ENCODE measurements at regions not wholly inside any gene's neighbourhood (a gene's known extent, or its start where the extent isn't known, plus 50 kb on each side); places are given as distances from the start of the nearest gene placed in this dataset.

- no peak for DNase-seq (ENCODE audit: low read depth in 4 of 4, low spot score in 1 of 4)
Observed at GRCh38 chrX:9147726-9148125, 113.8 kb upstream of the FAM9B start.

- no peak for DNase-seq (ENCODE audit: low read depth in 4 of 4, low spot score in 1 of 4)
Observed at GRCh38 chrX:9148615-9149399, 114.9 kb upstream of the FAM9B start.

GRCh38 chrX:9149501-9150245 lies 115.7 kb upstream of the FAM9B start:
- no peak for DNase-seq (ENCODE audit: low read depth in 4 of 4, low spot score in 1 of 4)

GRCh38 chrX:9151772-9152307 lies 117.9 kb upstream of the FAM9B start:
- DNase-seq (ENCODE audit: low read depth in 4 of 4, low spot score in 1 of 4) = no peak

- no peak for DNase-seq (ENCODE audit: low read depth in 4 of 4, low spot score in 1 of 4)
Observed at GRCh38 chrX:9153300-9153699, 119.4 kb upstream of the FAM9B start.

DNA sequence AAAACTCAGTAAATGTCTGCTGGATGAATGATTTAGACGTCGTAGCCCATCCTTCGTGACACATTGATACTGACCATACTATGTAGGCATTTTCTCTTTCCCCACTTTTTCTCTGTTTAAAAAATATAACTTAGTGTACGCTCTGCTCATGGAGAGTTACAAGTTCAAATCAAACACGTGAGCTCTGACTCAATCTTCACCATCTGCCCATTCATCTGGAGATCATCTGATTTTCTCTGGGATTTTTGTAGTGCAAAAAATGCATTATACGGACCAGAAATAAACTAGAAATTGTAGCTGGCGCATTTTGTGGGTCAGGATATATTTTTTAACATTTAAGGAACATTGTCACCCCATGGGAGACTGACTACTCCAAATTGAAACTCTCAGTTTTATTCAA lies 124.7 kb upstream of the FAM9B start:
- DNase-seq (ENCODE audit: low read depth in 4 of 4, low spot score in 1 of 4) = no peak

DNA sequence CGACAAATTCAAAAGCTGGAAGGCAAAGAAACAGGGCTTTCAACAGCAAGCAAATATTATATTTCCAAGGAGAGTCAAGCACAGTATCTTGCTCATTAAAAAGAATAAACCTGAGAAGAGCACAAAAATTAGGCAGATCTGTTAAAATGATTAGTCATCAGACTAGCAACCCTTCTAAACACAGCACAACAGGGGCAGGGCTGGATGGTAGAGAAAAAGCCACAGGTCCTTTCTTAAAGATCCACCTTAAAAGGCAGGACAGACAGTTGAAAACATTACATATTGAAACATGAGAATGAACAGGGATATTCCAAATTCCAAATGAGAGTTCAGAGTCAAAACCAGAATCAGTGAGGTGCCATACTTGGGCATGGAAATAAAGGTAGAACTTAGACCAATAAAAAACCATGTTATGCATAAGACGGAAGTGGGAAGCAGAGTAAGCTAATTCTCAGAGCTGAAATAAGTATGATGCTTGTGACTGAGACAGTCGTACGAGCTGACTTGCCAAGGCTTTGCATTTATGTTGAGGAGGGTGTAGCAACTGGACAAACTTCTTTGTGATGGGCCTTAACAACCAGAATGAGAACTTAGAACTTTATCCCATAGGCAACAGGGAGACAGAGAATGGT lies 126.9 kb upstream of the FAM9B start:
- no peak for DNase-seq (ENCODE audit: low read depth in 4 of 4, low spot score in 1 of 4)

DNA sequence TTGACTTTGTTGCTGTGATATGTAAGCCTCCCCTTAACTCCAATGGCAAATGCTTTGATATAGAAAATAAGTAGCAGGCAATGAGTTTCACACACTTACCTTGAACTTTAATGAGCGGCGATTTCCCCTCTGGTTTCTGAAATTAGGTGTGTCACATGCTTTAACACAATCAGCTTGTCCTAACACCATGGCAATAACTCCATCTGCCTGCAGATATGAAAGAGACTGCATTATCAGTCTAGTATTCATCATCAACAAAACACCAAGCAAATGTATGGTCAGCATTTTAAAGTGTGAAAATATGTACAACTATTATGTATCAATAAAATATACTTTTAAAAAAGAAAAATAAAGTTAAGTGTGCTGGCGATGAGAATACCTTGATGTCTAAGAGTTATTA lies 128.8 kb upstream of the FAM9B start:
- no peak for DNase-seq (ENCODE audit: low read depth in 4 of 4, low spot score in 1 of 4)

DNA sequence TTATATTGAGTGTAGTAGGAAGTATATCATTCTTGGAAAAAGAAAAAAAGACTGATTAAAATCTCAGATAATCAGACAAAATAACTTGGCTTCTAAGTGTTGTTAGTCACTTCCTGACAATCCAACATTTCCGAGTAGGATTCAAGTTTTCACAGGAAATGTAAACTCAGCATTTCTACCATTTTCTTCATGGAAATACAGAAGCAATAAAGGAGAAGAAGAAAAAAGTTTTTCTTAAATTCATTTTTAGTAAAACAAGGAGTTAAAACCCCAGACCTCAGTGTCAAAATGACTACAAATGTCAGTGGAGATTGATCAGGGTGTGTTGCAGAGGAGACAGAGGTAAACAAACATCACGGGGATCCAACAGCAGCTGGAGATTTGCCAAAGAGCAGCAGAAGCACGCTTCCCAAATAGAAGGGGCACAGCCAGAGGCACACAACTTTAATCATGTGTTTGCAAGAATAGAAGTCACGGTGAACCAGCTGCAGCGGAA lies 129.3 kb upstream of the FAM9B start:
- no peak for DNase-seq (ENCODE audit: low read depth in 4 of 4, low spot score in 1 of 4)

DNA sequence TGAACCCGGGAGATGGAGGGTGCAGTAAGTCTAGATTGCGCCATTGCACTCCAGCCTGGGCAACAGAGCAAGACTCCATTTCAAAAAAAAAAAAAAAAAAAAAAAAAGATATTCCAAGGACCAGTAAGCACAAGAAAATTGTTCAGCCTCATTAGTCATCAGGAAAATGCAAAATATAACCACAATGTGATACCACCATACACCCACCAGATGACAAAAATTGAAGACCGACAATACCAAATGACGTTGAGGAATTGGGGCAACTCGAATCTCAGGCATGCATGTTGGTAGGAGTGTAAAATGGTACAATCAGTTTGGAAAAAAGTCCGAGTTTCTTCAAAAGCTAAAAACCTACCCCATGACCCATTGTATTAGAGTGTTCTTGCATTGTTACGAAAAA lies 130.2 kb upstream of the FAM9B start:
- DNase-seq (ENCODE audit: low read depth in 4 of 4, low spot score in 1 of 4) = no peak

GRCh38 chrX:9164533-9165426 lies 130.9 kb upstream of the FAM9B start:
- no peak for DNase-seq (ENCODE audit: low read depth in 4 of 4, low spot score in 1 of 4)

DNA sequence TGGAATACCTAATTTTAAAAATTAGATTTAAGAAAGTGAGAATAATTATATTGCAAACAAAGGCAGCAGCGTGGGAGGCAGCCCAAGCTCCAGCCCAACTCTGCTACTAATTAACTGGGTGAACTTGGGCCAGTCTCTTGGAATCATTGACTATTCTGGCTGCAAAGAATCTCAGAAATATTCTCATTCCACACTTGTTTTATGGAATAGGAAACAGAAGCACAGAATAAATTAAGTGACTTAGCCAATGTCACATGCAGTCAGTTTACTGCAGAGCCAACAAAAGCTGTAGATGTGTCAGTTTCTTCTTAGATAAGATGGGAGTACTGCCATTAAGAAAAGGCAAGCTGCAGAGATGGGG lies 132.6 kb upstream of the FAM9B start:
- DNase-seq (ENCODE audit: low read depth in 4 of 4, low spot score in 1 of 4) = no peak

DNA sequence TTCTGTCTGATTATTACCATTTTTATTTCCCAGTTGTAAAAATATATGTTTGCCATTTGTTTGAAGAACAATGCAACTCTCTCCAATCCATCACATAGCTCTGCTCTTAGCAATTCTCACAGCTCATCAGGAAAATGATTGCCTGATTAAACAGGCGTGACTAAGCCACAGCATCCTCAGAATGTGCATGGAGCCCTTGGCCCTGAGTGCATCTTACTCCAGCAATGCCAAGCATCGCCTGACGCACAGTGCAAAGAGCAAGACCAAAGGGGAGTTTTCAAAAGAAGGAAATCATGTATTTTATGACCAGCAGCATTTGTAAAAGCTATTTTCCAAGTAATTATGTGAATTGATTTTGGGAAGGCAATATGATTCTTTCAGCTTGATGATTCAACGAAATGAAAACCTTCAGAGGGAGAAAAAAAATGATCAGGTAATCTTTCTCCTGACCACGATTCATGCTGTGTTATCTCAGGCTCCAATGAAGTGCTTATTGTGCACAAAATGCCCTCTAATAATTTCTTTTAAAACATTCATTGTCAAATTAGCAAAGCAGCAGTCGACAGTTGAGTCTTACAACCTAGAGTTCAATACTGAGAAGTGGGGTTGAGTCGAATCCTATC lies 138.0 kb upstream of the FAM9B start:
- no peak for DNase-seq (ENCODE audit: low read depth in 4 of 4, low spot score in 1 of 4)

DNA sequence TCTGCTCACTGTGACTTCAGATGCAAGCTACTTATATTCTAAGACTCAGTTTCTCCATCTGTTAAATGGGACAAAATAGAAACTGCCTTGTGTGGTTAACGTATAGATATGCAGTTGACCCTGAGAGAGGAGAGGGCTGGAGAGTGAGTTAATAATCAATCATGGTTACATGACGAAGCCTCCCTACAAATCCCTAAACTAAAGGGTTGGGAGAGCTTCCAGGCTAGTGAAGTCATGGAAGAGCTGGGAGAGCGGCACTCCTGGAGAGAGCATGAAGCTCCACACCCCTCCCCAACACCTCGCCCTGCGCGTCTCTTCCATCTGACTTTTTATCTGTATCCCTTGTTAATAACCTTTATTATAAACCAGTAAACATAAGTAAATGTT lies 138.5 kb upstream of the FAM9B start:
- no peak for DNase-seq (ENCODE audit: low read depth in 4 of 4, low spot score in 1 of 4)

- DNase-seq (ENCODE audit: low read depth in 4 of 4, low spot score in 1 of 4) = no peak
Observed at GRCh38 chrX:9180623-9181022, 146.7 kb upstream of the FAM9B start.

DNA sequence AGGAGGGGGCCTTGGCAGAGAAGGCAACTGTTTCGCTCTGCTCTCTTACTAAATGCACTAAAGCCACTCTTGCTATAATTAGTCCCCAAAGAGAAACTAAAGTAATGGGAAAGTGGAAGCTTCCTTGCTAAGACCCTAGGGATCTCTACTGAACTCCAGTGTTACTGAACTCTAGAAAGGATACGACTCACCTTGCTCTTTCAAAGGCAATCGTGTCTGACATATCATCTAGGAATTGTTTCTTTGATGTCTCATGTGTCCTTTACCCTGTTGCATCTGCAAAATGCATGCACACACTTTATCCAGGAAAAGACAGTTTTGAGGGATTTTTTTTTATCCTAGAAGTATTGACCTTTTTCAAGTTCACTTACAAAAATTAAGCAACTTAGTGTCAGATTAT lies 148.1 kb upstream of the FAM9B start:
- no peak for DNase-seq (ENCODE audit: low read depth in 4 of 4, low spot score in 1 of 4)

GRCh38 chrX:9183481-9183880 lies 149.6 kb upstream of the FAM9B start:
- DNase-seq (ENCODE audit: low read depth in 4 of 4, low spot score in 1 of 4) = no peak

DNA sequence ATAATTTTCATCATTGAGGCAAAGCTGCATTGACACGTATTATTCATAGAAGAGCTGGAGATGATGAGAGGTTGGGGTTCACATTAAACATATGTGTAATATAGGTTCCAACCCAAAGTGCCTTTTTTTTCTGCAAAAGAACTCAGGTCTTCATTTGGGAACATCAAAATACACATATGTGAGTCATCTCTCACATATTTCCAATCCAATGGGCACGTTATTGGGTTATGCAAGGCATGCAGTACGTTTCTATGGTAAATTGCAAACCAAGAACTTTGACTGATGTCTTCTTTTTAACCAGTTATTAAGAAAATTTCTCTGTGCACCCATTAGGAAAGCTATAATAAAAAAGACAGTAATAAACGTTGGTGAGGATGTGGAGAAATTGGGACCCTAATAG lies 150.3 kb upstream of the FAM9B start:
- no peak for DNase-seq (ENCODE audit: low read depth in 4 of 4, low spot score in 1 of 4)

DNA sequence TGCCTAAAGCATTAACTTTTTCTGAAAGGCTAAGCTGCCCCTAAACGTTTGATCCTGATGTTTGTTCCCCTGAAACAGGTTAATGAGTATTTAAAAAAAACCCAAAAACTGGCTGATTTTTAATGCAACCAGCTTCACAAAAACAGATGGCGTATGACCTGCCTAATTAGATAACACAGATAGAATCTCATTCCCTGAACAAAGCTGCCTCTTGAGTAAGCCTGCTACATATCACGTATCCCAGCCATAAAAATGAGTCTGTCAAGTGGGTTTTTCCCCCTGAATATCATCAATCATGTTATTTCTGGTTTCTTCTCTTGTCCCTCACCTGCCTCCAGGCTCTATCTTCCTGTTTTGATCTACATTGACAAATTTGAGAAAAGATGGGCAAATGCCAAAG lies 154.2 kb upstream of the FAM9B start:
- DNase-seq (ENCODE audit: low read depth in 4 of 4, low spot score in 1 of 4) = no peak

DNA sequence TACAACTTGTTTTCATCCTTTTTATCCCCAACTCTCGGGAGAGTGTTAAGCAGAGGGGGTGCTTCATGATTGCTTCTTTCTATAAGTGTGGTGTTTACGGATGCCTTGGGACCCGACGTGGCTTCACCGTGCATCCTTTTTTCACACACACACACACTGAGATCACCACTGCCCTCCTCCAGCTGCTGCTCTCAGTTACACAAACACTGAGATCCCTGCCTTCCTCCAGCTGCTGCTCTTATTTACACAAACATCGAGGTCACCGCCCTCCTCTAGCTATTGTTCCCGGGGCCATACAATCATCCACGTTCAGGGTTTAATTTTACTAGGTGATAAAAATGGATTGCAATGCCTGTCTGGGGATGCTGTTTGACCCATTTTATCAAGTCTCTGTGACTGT lies 155.4 kb upstream of the FAM9B start:
- DNase-seq (ENCODE audit: low read depth in 4 of 4, low spot score in 1 of 4) = no peak

- DNase-seq (ENCODE audit: low read depth in 4 of 4, low spot score in 1 of 4) = no peak
Observed at GRCh38 chrX:9191392-9191791, 157.5 kb upstream of the FAM9B start.
